ENCODE measurements at regions not wholly inside any gene's neighbourhood (a gene's known extent, or its start where the extent isn't known, plus 50 kb on each side); places are given as distances from the start of the nearest gene placed in this dataset.

DNA sequence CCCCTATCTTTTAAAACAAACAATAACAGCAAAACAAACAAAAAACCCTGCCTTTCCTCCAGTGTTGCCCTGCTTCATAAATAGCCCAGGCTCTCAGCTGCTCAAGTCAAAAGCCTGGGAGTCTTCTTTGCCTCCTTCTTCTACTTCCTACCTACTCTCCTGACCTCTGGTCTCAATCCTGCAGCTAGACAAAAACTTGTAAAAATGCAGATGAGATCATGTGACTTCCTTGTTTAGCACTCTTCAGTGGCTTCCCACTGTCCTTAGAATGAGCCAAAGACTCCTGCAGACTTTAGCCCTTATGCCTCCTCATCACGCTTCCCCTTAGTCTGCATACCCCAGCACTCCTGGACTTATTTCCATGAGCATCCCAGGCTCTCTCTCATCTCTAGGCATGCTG, 55.0 kb upstream of the ZNF644 start:
- Histone ChIP-seq H4K20me1 (ENCODE audit: control insufficient read depth, insufficient read depth) (no peaks in the 10 kb centered on the region), H3K4me1 (ENCODE audit: control insufficient read depth, insufficient read depth, low read length) (no peaks in the 10 kb centered on the region), H3K79me2 (ENCODE audit: control insufficient read depth, insufficient read depth, low read length) (no peaks in the 10 kb centered on the region), H3K27me3 (replicated peaks in 1 of 2; ENCODE audit: control insufficient read depth in 2 of 2, insufficient read depth in 2 of 2, low read length in 1 of 2) (no peaks in the 10 kb centered on the region), H3K4me2 (ENCODE audit: control insufficient read depth, insufficient read depth) (no peak overlapping the region), H3K9me3 (replicated peaks; ENCODE audit: control insufficient read depth, insufficient read depth, low read length) (no peaks in the 10 kb centered on the region; the same call in 2 of the 3 replicates), H3K4me3 (no peak overlapping the region), H2AFZ (ENCODE audit: control insufficient read depth, low read depth, low read length) (no peak overlapping the region), H3K9ac (ENCODE audit: control insufficient read depth, insufficient read depth, low read length) (no peak overlapping the region), H3K36me3 (ENCODE audit: control insufficient read depth in 2 of 2, insufficient read depth in 2 of 2, low read length in 1 of 2) (no peaks in the 10 kb centered on the region), H3K27ac (ENCODE audit: control insufficient read depth, insufficient read depth) (no peak overlapping the region)
- intact Hi-C loops (cut with micrococcal nuclease; ENCODE audit: unreplicated experiment) (no loop called here), in situ Hi-C loops (cut with MboI) (no loop called here)
- ChIA-PET RAD21 (ENCODE audit: unreplicated experiment) (no interaction called here), CTCF (interaction anchor here (1.4 kb wide), 1 partner anchor 9 kb away, joined by 4 read pairs; no protein-coding TSS in a partner anchor), SMC1A (ENCODE audit: uncharacterized antibody, unreplicated experiment) (interaction anchor here (0.7 to 1.2 kb wide), 2 partner anchors 9 to 19 kb away, joined by 3 to 4 read pairs; no protein-coding TSS in a partner anchor), POLR2A (no interaction called here)
- BruUV-seq (replicated peaks), result no TSS peak
- no peak for FAIRE-seq
- DNase-seq (ENCODE audit: low read depth, low spot score), result no peak
- ATAC-seq, result no peak
- no peak for TF ChIP-seq BMI1 (IDR thresholded peaks at IDR 0.05; ENCODE audit: borderline replicate concordance)
- no peak for TF ChIP-seq CBX5 (IDR thresholded peaks at IDR 0.05; ENCODE audit: low read depth)
- no peak for TF ChIP-seq ZNF274 (IDR thresholded peaks at IDR 0.05; ENCODE audit: insufficient read depth, insufficient read length)
- no peak for TF ChIP-seq JUNB (IDR thresholded peaks at IDR 0.05)
- no peak for TF ChIP-seq SREBF1 (IDR thresholded peaks at IDR 0.05; ENCODE audit: low read length)
- TF ChIP-seq RUNX3 (IDR thresholded peaks at IDR 0.05; ENCODE audit: low read length), result no peak
- TF ChIP-seq ASH2L (IDR thresholded peaks at IDR 0.05; ENCODE audit: borderline replicate concordance, low read depth), result no peak
- TF ChIP-seq SMAD1 (IDR thresholded peaks at IDR 0.05; ENCODE audit: low read depth, partially characterized antibody), result no peak
- TF ChIP-seq YY1 (IDR thresholded peaks at IDR 0.05; ENCODE audit: low read depth, low read length), result no peak
- no peak for TF ChIP-seq GATAD2B (conservative IDR thresholded peaks at IDR 0.05; ENCODE audit: low read depth)
- TF ChIP-seq BCL11A (IDR thresholded peaks at IDR 0.05; ENCODE audit: low read depth, low read length), result no peak
- no peak for TF ChIP-seq NFYA (IDR thresholded peaks at IDR 0.05; ENCODE audit: borderline replicate concordance, low read depth, low read length)
- no peak for TF ChIP-seq NR2C1 (IDR thresholded peaks at IDR 0.05)
- no peak for TF ChIP-seq ZNF24 (IDR thresholded peaks at IDR 0.05)
- TF ChIP-seq, protein P1, sequence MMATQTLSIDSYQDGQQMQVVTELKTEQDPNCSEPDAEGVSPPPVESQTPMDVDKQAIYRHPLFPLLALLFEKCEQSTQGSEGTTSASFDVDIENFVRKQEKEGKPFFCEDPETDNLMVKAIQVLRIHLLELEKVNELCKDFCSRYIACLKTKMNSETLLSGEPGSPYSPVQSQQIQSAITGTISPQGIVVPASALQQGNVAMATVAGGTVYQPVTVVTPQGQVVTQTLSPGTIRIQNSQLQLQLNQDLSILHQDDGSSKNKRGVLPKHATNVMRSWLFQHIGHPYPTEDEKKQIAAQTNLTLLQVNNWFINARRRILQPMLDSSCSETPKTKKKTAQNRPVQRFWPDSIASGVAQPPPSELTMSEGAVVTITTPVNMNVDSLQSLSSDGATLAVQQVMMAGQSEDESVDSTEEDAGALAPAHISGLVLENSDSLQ (IDR thresholded peaks at IDR 0.05), result no peak
- TF ChIP-seq, protein P2, sequence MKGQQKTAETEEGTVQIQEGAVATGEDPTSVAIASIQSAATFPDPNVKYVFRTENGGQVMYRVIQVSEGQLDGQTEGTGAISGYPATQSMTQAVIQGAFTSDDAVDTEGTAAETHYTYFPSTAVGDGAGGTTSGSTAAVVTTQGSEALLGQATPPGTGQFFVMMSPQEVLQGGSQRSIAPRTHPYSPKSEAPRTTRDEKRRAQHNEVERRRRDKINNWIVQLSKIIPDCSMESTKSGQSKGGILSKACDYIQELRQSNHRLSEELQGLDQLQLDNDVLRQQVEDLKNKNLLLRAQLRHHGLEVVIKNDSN (IDR thresholded peaks at IDR 0.05; ENCODE audit: borderline replicate concordance, extremely low read length, insufficient read depth, low read depth, low read length), result no peak
- 50% methylated on average over 1 of the region's 1 CpG for WGBS (ENCODE audit: insufficient coverage, insufficient replicate concordance, low lambda C conversion rate, missing lambda C conversion rate)
